Upper lobe of left lung (tissue), 6 donors: ENCODE measurements at regions not wholly inside any gene's neighbourhood (a gene's known extent, or its start where the extent isn't known, plus 50 kb on each side); places are given as distances from the start of the nearest gene placed in this dataset.
A peak's percentile ranks its signal among the peaks of the same experiment; 100 is the strongest.

ENCODE experiments used
- ATAC-seq, 2 donors: fragments of 200-7000 bp; cut with Tn5 transposase; one replicate each; pipeline ENCODE4 v1.9.1; 2022; ENCODE audit warnings: mild to moderate bottlenecking in 2 of 2, moderate library complexity in 2 of 2; ENCODE audit not compliant: low FRiP score in 2 of 2
- DNase-seq, 2 donors: peaks; one replicate each; pipeline ENCODE4 v3.0.0-alpha.2; 2019 to 2020
- H3K27ac ChIP-seq, 4 donors: fragments of 200-600 bp; sonication (generic); one replicate each; pipeline ENCODE4 v1.5.1; 2016 to 2019
- H3K27me3 ChIP-seq, 4 donors: fragments of 200-600 bp; sonication (generic); one replicate each; pipeline ENCODE4 v1.5.1; 2017 to 2019
- H3K36me3 ChIP-seq, 4 donors: fragments of 200-600 bp; sonication (generic); one replicate each; pipeline ENCODE4 v1.5.1; 2016 to 2019
- H3K4me1 ChIP-seq, 4 donors: fragments of 200-600 bp; sonication (generic); one replicate each; pipeline ENCODE4 v1.5.1; 2018 to 2019
- H3K4me3 ChIP-seq, 4 donors: fragments of 200-600 bp; sonication (generic); one replicate each; pipeline ENCODE4 v1.5.1; 2017 to 2019; ENCODE audit warnings: mild to moderate bottlenecking in 2 of 4, moderate library complexity in 1 of 4
- H3K9me3 ChIP-seq, 4 donors: fragments of 200-600 bp; sonication (generic); one replicate each; pipeline ENCODE4 v1.5.1; 2018 to 2019
- EP300 ChIP-seq, 4 donors: sonication (generic); formaldehyde crosslinking; IDR thresholded peaks; one replicate each; pipeline ENCODE4 v1.5.1; 2017; ENCODE audit warnings: antibody characterized with exemption in 4 of 4, control low read depth in 2 of 4
- POLR2A ChIP-seq, 4 donors: fragments of 450-650 bp; IDR thresholded peaks; one replicate each; pipeline ENCODE4 v1.5.1; 2016 to 2017; ENCODE audit warnings: antibody characterized with exemption in 4 of 4, mild to moderate bottlenecking in 2 of 4
- POLR2AphosphoS5 ChIP-seq, 2 donors: sonication (generic); formaldehyde crosslinking; IDR thresholded peaks; one replicate each; pipeline ENCODE4 v1.5.1; 2017; ENCODE audit warnings: antibody characterized with exemption in 2 of 2
- WGBS, 2 donors: methylation state at CpG; one replicate each; pipeline ENCODE4 v1.1.5; 2017 to 2018; 5-methylcytosine and 5-hydroxymethylcytosine counted together
- TF ChIP-seq, protein P1 (sequence below), 6 experiments: fragments of 450-650 bp in 4 of 6; fragments of 200-600 bp in 2 of 6; sonication (generic) in 2 of 6; IDR thresholded peaks; one replicate each; pipeline ENCODE4 v1.5.1; 2016 to 2019; ENCODE audit warnings: antibody characterized with exemption in 6 of 6
- donor health status: DM: no; HTN: no; CAD: no; lungs with moderate emphysema.
- donor health status: DM: no; HTN: yes; CAD: no; lungs with severe emphysema.

GRCh38 chr6:168875811-168876576 is 377.7 kb downstream of the THBS2 start:
- Histone ChIP-seq H3K27me3 (no peaks in the 10 kb centered on the region), H3K36me3 (no peaks in the 10 kb centered on the region), H3K4me3 (no peak overlapping the region), H3K9me3 (no peaks in the 10 kb centered on the region), H3K27ac (no peak overlapping the region), H3K4me1 (no peaks in the 10 kb centered on the region)
- no peak for TF ChIP-seq POLR2AphosphoS5 (IDR thresholded peaks at IDR 0.05)
- whole genome bisulfite sequencing, 2 donors: 86 to 87% methylated on average over 26 of the region's 26 CpGs
- ATAC-seq (no peak), DNase-seq (no peak)

DNA sequence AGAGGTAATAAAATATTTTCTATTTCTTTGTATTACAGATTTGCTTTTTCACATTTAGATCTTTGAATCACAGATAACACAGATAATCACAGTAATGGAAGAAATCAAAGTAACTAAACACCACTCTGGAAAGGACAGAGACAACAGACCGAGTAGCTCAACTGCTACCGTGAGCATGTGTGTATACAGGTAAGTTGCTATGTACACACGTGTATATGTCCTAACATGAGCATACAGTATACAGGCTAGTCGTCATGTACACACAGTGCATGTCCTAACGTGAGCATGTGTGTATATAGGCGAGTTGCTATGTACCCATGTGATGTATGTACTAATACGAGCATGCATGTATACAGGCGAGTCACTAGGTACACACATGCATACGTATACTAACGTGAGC is 379.0 kb downstream of the THBS2 start:
- WGBS, 2 donors: 88 to 93% methylated on average over 10 of the region's 10 CpGs
- Histone ChIP-seq H3K4me1 (no peaks in the 10 kb centered on the region), H3K36me3 (no peaks in the 10 kb centered on the region), H3K4me3 (no peak overlapping the region), H3K27me3 (no peaks in the 10 kb centered on the region), H3K27ac (no peak overlapping the region), H3K9me3 (no peaks in the 10 kb centered on the region)
- TF ChIP-seq POLR2AphosphoS5 (IDR thresholded peaks at IDR 0.05) (no peak), EP300 (IDR thresholded peaks at IDR 0.05) (no peak), POLR2A (IDR thresholded peaks at IDR 0.05) (no peak)
- TF ChIP-seq, protein P1, sequence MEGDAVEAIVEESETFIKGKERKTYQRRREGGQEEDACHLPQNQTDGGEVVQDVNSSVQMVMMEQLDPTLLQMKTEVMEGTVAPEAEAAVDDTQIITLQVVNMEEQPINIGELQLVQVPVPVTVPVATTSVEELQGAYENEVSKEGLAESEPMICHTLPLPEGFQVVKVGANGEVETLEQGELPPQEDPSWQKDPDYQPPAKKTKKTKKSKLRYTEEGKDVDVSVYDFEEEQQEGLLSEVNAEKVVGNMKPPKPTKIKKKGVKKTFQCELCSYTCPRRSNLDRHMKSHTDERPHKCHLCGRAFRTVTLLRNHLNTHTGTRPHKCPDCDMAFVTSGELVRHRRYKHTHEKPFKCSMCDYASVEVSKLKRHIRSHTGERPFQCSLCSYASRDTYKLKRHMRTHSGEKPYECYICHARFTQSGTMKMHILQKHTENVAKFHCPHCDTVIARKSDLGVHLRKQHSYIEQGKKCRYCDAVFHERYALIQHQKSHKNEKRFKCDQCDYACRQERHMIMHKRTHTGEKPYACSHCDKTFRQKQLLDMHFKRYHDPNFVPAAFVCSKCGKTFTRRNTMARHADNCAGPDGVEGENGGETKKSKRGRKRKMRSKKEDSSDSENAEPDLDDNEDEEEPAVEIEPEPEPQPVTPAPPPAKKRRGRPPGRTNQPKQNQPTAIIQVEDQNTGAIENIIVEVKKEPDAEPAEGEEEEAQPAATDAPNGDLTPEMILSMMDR (IDR thresholded peaks at IDR 0.05): no peak
- no peak for ATAC-seq
- DNase-seq: no peak

GRCh38 chr6:168873278-168874190 is 380.1 kb downstream of the THBS2 start:
- no peak for DNase-seq
- Histone ChIP-seq H3K9me3 (no peaks in the 10 kb centered on the region), H3K4me1 (no peaks in the 10 kb centered on the region), H3K27me3 (no peaks in the 10 kb centered on the region), H3K36me3 (no peaks in the 10 kb centered on the region), H3K4me3 (no peak overlapping the region), H3K27ac (no peak overlapping the region)
- no peak for ATAC-seq
- whole genome bisulfite sequencing, 2 donors: 74 to 75% methylated on average over 38 of the region's 38 CpGs
- TF ChIP-seq POLR2A (IDR thresholded peaks at IDR 0.05) (no peak), POLR2AphosphoS5 (IDR thresholded peaks at IDR 0.05) (no peak), EP300 (IDR thresholded peaks at IDR 0.05) (no peak)
- TF ChIP-seq, protein P1 (IDR thresholded peaks at IDR 0.05): no peak

GRCh38 chr6:168871642-168872315 is 381.9 kb downstream of the THBS2 start:
- Histone ChIP-seq H3K9me3 (no peaks in the 10 kb centered on the region), H3K4me3 (no peak overlapping the region), H3K27ac (no peak overlapping the region), H3K27me3 (no peaks in the 10 kb centered on the region), H3K4me1 (no peaks in the 10 kb centered on the region), H3K36me3 (no peaks in the 10 kb centered on the region)
- WGBS, 2 donors: 49% methylated on average over 12 to 20 of the region's 20 CpGs
- DNase-seq: peak in 1 of 2 donors; percentile 44
- ATAC-seq: no peak
- TF ChIP-seq EP300 (IDR thresholded peaks at IDR 0.05): no peak
- no peak for TF ChIP-seq POLR2A (IDR thresholded peaks at IDR 0.05)
- TF ChIP-seq POLR2AphosphoS5 (IDR thresholded peaks at IDR 0.05): no peak
- TF ChIP-seq, protein P1 (IDR thresholded peaks at IDR 0.05): no peak

DNA sequence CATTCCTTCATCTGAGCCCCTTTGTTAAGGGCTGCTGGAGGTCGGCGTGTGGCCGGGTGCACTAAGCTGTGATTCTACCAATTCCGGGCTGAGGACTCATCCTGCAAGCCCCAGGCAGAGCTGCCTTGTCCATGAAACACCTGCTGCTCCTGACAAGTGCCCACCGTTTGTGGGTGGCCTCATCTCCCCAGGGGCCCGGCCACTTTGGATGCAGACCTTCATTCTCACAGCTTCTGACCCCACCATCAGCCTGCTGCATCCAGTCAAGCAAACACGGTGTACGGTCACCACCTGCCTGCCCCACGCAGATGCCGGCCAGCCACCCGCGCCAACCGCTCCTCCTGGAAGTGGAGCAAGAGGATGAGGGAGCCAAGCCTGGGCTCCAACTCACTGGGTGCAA is 382.7 kb downstream of the THBS2 start:
- H3K36me3 ChIP-seq: no peaks in the 10 kb centered on the region
- no peaks in the 10 kb centered on the region for H3K4me1 ChIP-seq
- no peak overlapping the region for H3K4me3 ChIP-seq
- H3K27me3 ChIP-seq: no peaks in the 10 kb centered on the region
- ATAC-seq: no peak
- no peaks in the 10 kb centered on the region for H3K9me3 ChIP-seq
- no peak overlapping the region for H3K27ac ChIP-seq
- DNase-seq: no peak
- 50 to 80% methylated on average over 2 to 13 of the region's 13 CpGs for WGBS, 2 donors
- TF ChIP-seq, protein P1 (IDR thresholded peaks at IDR 0.05): no peak
- no peak for TF ChIP-seq POLR2AphosphoS5 (IDR thresholded peaks at IDR 0.05)
- no peak for TF ChIP-seq EP300 (IDR thresholded peaks at IDR 0.05)
- no peak for TF ChIP-seq POLR2A (IDR thresholded peaks at IDR 0.05)
